OCI-LY7 (cell line): ENCODE measurements at regions not wholly inside any gene's neighbourhood (a gene's known extent, or its start where the extent isn't known, plus 50 kb on each side); places are given as distances from the start of the nearest gene placed in this dataset.

ENCODE experiments used
- CTCF ChIP-seq: fragments of 200-600 bp; sonication (generic); conservative IDR thresholded peaks from 2 replicates; pipeline ENCODE4 v1.5.1; 2014; ENCODE audit warnings: mild to moderate bottlenecking, antibody characterized with exemption, low read length, moderate library complexity, mixed read lengths
- EZH2phosphoT487 ChIP-seq: fragments of 200-600 bp; sonication (generic); IDR thresholded peaks from 2 replicates; pipeline ENCODE4 v1.6.1; 2018; ENCODE audit warnings: low read depth, borderline replicate concordance, mild to moderate bottlenecking, mixed run types, antibody characterized with exemption, low read length, moderate library complexity, mixed read lengths

- TF ChIP-seq CTCF = no peak
- no peak for TF ChIP-seq EZH2phosphoT487
These were observed 53.1 kb upstream of the TULP4 start for GRCh38 chr6:158259136-158259535.
